Coronary artery (tissue), 2 donors: ENCODE measurements at regions not wholly inside any gene's neighbourhood (a gene's known extent, or its start where the extent isn't known, plus 50 kb on each side); places are given as distances from the start of the nearest gene placed in this dataset.
A peak's percentile ranks its signal among the peaks of the same experiment; 100 is the strongest.

Source experiments
- DNase-seq: peaks from one replicate; pipeline ENCODE4 v3.0.0-alpha.2; 2017; ENCODE audit warnings: low spot score
- H3K27ac ChIP-seq, 2 donors: fragments of 200-600 bp; sonication (generic); one replicate each; pipeline ENCODE4 v1.5.1; 2016 to 2019
- H3K4me3 ChIP-seq: fragments of 200-600 bp; sonication (generic); 2 replicates; pipeline ENCODE4 v1.5.1; 2016; ENCODE audit warnings: mild to moderate bottlenecking, moderate library complexity
- TF ChIP-seq, protein P1 (sequence below): fragments of 200-600 bp; sonication (generic); IDR thresholded peaks from one replicate; pipeline ENCODE4 v1.5.1; 2019; ENCODE audit warnings: antibody characterized with exemption

DNA sequence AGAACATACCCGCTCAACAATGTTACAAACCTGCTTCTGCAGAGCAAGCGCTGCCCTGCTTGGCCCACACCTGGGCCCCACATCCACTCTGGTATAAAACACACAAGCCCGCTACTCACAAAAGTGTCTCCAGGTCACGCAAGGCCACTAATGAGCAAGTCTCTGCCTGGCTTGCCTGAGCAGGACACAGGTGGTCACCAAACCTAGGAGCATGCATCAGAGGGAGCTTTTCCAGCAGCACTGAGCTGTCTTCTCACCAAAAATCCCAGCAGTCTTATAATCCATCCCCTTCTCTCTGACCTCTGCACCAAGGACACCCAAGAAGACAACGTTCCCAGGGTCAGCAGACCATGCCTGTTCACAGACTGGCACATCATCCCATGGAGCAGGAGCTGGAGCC lies 100.8 kb downstream of the DLL1 start:
- Histone ChIP-seq H3K27ac (no peak overlapping the region), H3K4me3 (no peak overlapping the region)
- TF ChIP-seq, protein P1, sequence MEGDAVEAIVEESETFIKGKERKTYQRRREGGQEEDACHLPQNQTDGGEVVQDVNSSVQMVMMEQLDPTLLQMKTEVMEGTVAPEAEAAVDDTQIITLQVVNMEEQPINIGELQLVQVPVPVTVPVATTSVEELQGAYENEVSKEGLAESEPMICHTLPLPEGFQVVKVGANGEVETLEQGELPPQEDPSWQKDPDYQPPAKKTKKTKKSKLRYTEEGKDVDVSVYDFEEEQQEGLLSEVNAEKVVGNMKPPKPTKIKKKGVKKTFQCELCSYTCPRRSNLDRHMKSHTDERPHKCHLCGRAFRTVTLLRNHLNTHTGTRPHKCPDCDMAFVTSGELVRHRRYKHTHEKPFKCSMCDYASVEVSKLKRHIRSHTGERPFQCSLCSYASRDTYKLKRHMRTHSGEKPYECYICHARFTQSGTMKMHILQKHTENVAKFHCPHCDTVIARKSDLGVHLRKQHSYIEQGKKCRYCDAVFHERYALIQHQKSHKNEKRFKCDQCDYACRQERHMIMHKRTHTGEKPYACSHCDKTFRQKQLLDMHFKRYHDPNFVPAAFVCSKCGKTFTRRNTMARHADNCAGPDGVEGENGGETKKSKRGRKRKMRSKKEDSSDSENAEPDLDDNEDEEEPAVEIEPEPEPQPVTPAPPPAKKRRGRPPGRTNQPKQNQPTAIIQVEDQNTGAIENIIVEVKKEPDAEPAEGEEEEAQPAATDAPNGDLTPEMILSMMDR = no peak
- DNase-seq = peak; percentile 65

DNA sequence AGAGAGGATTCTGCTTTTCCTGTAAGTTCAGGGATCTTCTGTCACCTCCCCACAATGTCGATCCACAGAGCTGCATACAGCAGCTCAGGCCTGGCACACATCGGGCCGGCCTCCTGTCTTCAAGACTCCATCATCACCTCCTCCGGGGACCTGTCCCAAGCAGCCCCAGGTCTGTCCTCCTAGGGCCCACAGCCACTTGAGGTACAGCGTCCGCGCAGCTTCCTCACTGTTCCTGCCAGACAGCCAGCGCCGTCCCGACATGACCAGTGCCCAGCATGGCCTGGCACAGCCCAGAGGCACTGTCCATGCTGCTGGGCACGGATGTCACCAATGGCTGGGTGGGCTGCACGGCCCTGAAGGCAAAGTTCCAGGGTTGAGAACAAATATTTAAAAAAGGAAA lies 101.6 kb downstream of the DLL1 start:
- peak; percentile 28 for DNase-seq
- TF ChIP-seq, protein P1 = no peak
- H3K4me3 ChIP-seq = no peak overlapping the region
- no peak overlapping the region for H3K27ac ChIP-seq

DNA sequence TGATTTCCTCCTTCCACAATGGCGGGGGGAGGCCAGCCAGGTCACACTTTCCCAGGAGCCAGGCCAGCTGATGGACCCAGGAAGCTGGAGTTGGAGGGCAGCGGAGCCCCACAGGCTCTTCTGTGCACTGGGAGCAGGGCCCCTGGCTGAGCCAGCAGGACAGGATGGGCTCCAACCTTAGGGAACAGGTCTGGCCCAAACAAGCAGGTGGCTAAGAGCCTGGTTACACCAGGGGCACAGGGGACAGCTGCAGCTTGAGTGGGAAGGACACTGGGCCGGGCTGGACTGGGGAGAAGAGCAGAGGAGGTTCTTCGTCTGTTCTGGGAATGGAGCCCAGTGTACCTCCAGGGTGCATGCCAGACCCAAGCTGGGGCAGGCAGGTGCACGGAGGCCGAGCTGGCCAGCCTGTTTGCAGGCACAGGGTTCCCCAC lies 102.3 kb downstream of the DLL1 start:
- peak; percentile 67 for DNase-seq
- TF ChIP-seq, protein P1 = no peak
- H3K27ac ChIP-seq = no peak overlapping the region
- H3K4me3 ChIP-seq = no peak overlapping the region

DNA sequence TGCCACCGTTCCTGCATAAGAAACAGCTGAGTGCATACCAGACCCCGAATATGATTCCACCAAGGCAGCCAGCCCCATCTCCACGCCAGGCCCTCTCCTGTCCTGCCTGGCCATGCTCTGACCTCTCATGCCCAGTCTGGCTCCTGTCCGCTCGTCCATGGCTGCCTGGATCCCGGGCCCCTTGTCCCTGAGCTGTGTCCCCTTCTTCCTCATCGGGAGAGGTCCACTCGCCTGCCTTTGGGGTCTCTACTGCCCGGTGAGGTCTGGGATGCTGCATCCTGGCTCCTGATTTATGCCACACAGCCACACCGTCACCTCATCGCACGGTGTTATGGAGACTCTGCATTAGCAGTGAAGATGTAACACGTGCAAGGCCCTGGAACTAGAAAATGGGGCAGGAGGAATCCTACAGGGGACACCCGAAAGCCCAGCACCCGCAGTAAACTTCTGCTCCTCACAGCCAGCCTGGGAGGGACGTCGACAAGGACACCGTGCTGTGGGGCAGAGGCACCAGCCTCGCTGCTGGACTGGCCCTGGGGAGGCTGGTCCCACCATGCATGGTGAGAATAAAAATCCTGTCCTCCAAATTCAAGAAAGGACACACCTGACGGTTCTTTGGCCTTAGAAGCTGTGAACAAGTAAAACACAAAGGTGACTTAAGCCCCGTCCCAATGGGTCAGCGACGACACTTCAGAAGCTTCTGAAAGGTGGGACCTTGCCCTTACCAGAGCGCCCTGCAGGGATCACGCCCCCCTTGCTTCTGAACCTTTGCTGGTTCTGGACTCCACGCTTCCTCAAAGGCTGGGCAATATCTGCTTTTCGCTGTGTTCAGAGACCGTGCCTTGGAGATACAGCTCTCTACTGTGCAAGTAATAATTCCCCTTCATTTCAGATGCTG lies 103.0 kb downstream of the DLL1 start:
- H3K4me3 ChIP-seq = no peak overlapping the region
- DNase-seq = peak; percentile 61
- no peak overlapping the region for H3K27ac ChIP-seq
- TF ChIP-seq, protein P1 = no peak

DNA sequence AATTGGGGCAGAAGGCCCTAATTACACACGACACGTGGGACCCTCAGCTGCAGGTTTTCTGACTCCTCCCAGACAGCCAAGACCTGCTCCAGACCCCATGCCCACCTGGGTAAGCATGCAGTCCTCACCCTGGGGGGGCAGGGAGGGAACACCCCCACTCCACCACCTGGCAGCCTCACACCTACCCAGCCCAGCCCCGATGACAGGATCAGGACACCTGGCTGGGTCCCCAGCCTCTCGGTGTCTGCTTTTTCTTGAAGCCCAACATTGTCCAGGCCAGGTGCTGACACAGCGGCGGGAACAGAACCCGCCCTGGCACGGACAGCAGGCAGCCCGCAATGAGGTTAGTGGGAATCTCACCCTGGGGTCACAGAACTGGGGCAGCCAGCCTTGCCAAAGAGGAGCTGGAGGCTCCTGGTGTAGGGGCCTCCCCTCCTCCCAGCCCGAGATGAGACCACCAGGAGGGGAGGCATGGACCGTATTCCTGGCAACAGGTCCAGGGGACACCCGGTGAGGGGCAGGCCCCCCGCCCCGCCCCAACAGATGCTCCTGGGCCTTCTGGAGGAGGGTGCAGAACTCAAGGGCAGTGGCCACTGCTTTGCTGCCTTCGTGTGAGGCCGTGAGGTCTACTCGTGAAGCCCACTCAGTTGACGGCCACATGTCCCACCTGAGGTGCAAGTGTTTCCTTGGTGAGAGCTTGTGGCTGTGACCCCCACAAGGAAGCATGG lies 103.8 kb downstream of the DLL1 start:
- no peak overlapping the region for H3K4me3 ChIP-seq
- H3K27ac ChIP-seq = no peak overlapping the region
- TF ChIP-seq, protein P1 = no peak
- peak; percentile 55 for DNase-seq

DNA sequence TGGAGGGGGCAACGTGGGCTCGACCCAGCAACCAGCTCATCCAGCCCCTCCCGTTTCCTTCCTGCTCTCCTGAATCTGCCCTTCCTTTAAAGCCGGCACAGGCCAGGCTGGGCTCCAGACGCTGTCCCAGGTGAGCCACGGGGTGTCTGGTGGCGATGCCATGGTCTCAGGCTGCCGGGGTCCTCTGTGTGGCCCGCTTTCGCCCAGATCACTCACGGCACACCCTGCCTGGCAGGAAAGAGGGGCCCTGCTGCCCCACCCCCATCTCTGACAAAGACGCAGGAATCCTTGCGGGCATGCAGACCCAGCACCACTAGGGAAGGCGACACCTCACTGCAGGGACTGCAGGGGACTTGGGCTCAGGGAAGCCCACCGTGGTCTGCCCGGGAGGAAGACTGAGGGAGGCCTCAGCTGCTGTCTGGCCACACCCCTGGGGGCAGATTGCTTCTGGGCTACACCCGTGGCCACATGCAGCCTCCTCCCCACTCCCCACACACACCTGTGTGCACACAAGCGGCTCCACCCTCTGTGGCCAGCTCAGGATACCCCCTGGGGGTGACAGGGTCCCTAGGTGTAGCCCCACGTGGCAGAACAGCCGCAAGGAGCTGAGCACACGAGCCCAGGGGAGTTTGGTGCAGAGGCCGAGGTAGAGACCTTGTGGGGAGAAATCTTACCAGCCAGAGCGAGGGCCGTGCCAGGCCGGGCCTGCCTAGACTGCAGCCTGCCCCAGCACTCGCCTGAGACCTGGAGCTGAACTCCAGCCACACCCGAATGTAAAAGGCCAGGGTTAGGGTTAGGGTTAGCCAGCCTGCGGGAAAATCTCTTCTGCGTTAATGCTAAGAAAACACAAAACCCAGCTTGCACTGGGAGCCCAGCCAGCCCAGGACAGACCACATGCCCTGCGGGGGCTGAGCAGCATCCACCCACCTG lies 104.6 kb downstream of the DLL1 start:
- Histone ChIP-seq H3K4me3 (no peak overlapping the region), H3K27ac (no peak overlapping the region)
- peak; percentile 64 for DNase-seq
- TF ChIP-seq, protein P1 = no peak
